SK-N-SH treated with all-trans-retinoic acid at 6 μM for 48 hours (cell line): ENCODE measurements at regions not wholly inside any gene's neighbourhood (a gene's known extent, or its start where the extent isn't known, plus 50 kb on each side); places are given as distances from the start of the nearest gene placed in this dataset.

ENCODE experiments used
- CREB5 ChIP-seq: fragments of 250-450 bp; sonication (Bioruptor Pico); IDR thresholded peaks from 2 replicates; pipeline ENCODE4 v1.5.1; 2020; ENCODE audit warnings: low read depth, mild to moderate bottlenecking, moderate library complexity
- CSDC2 ChIP-seq: fragments of 250-450 bp; sonication (Bioruptor Pico); IDR thresholded peaks from 2 replicates; pipeline ENCODE4 v1.5.0; 2020; ENCODE audit warnings: mild to moderate bottlenecking, moderate library complexity
- ESRRG ChIP-seq: fragments of 250-450 bp; sonication (Bioruptor Pico); IDR thresholded peaks from 2 replicates; pipeline ENCODE4 v1.6.1; 2021; ENCODE audit warnings: mild to moderate bottlenecking
- GLIS3 ChIP-seq: fragments of 250-450 bp; sonication (Bioruptor Pico); IDR thresholded peaks from 2 replicates; pipeline ENCODE4 v1.5.0; 2020; ENCODE audit warnings: mild to moderate bottlenecking, moderate library complexity
- OSR1 ChIP-seq: fragments of 250-450 bp; sonication (Bioruptor Pico); IDR thresholded peaks from 2 replicates; pipeline ENCODE4 v1.8.0; 2022; ENCODE audit warnings: moderate library complexity, mild to moderate bottlenecking, inconsistent platforms
- RARB ChIP-seq: fragments of 250-450 bp; sonication (Bioruptor Pico); IDR thresholded peaks from 2 replicates; pipeline ENCODE4 v1.8.0; 2021; ENCODE audit warnings: mild to moderate bottlenecking, moderate library complexity
- TOX ChIP-seq: fragments of 250-450 bp; sonication (Bioruptor Pico); IDR thresholded peaks from 2 replicates; pipeline ENCODE4 v1.8.0; 2021; ENCODE audit warnings: mild to moderate bottlenecking, moderate library complexity, borderline replicate concordance
- ZFP3 ChIP-seq: fragments of 250-450 bp; sonication (Bioruptor Pico); IDR thresholded peaks from 2 replicates; pipeline ENCODE4 v1.5.0; 2020; ENCODE audit warnings: mild to moderate bottlenecking, moderate library complexity
- ZFP30 ChIP-seq: fragments of 450-650 bp; formaldehyde crosslinking; IDR thresholded peaks from 2 replicates; pipeline ENCODE4 v1.5.0; 2022; ENCODE audit warnings: mild to moderate bottlenecking, moderate library complexity
- ZNF565 ChIP-seq: fragments of 450-650 bp; formaldehyde crosslinking; conservative IDR thresholded peaks from 2 replicates; pipeline ENCODE4 v1.5.0; 2020; ENCODE audit warnings: low read depth, mild to moderate bottlenecking, moderate library complexity
- ZNF70 ChIP-seq: fragments of 450-650 bp; formaldehyde crosslinking; IDR thresholded peaks from 2 replicates; pipeline ENCODE4 v1.5.0; 2020; ENCODE audit warnings: mild to moderate bottlenecking, moderate library complexity
- ZNF8 ChIP-seq: fragments of 450-650 bp; formaldehyde crosslinking; IDR thresholded peaks from 2 replicates; pipeline ENCODE4 v1.5.0; 2020; ENCODE audit warnings: mild to moderate bottlenecking, moderate library complexity
- TF ChIP-seq, protein P1 (sequence below): fragments of 250-450 bp; sonication (Bioruptor Pico); IDR thresholded peaks from 2 replicates; pipeline ENCODE4 v1.8.0; 2020; ENCODE audit warnings: mild to moderate bottlenecking, moderate library complexity, borderline replicate concordance
- TF ChIP-seq, protein P2 (sequence below): fragments of 250-450 bp; sonication (Bioruptor Pico); IDR thresholded peaks from 2 replicates; pipeline ENCODE4 v1.5.0; 2020; ENCODE audit warnings: mild to moderate bottlenecking, moderate library complexity

DNA sequence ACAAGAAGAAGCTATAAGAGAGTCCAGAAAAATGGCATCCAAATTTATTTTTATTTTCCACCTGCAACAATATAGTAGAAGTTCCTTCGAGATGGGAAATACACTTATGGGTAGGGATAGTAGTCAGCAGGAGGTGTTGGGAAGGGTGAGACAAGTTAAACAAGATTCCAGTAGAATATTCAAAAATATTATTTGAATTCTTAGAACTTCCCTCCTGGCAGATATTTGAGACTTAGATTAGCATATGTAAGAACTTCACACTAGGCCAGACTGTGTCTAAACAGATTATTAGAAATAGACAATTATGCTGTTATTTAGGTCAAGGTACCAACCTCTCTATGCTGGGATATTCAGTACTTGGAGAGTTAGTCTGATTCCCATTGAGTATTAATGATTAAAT lies 108.7 kb downstream of the PLK2 start:
- no peak for TF ChIP-seq ZNF70 (CRISPR knock-in tag)
- no peak for TF ChIP-seq ZFP30 (CRISPR knock-in tag)
- TF ChIP-seq, protein P1, sequence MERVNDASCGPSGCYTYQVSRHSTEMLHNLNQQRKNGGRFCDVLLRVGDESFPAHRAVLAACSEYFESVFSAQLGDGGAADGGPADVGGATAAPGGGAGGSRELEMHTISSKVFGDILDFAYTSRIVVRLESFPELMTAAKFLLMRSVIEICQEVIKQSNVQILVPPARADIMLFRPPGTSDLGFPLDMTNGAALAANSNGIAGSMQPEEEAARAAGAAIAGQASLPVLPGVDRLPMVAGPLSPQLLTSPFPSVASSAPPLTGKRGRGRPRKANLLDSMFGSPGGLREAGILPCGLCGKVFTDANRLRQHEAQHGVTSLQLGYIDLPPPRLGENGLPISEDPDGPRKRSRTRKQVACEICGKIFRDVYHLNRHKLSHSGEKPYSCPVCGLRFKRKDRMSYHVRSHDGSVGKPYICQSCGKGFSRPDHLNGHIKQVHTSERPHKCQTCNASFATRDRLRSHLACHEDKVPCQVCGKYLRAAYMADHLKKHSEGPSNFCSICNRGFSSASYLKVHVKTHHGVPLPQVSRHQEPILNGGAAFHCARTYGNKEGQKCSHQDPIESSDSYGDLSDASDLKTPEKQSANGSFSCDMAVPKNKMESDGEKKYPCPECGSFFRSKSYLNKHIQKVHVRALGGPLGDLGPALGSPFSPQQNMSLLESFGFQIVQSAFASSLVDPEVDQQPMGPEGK (CRISPR knock-in tag), result no peak
- no peak for TF ChIP-seq ZFP3 (CRISPR knock-in tag)
- TF ChIP-seq CREB5, result no peak
- no peak for TF ChIP-seq GLIS3 (CRISPR knock-in tag)
- TF ChIP-seq ESRRG (CRISPR knock-in tag), result no peak
- TF ChIP-seq CSDC2 (CRISPR knock-in tag), result no peak
- TF ChIP-seq, protein P2, sequence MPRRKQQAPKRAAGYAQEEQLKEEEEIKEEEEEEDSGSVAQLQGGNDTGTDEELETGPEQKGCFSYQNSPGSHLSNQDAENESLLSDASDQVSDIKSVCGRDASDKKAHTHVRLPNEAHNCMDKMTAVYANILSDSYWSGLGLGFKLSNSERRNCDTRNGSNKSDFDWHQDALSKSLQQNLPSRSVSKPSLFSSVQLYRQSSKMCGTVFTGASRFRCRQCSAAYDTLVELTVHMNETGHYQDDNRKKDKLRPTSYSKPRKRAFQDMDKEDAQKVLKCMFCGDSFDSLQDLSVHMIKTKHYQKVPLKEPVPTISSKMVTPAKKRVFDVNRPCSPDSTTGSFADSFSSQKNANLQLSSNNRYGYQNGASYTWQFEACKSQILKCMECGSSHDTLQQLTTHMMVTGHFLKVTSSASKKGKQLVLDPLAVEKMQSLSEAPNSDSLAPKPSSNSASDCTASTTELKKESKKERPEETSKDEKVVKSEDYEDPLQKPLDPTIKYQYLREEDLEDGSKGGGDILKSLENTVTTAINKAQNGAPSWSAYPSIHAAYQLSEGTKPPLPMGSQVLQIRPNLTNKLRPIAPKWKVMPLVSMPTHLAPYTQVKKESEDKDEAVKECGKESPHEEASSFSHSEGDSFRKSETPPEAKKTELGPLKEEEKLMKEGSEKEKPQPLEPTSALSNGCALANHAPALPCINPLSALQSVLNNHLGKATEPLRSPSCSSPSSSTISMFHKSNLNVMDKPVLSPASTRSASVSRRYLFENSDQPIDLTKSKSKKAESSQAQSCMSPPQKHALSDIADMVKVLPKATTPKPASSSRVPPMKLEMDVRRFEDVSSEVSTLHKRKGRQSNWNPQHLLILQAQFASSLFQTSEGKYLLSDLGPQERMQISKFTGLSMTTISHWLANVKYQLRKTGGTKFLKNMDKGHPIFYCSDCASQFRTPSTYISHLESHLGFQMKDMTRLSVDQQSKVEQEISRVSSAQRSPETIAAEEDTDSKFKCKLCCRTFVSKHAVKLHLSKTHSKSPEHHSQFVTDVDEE (CRISPR knock-in tag), result no peak
- TF ChIP-seq TOX (CRISPR knock-in tag), result no peak
- TF ChIP-seq RARB (CRISPR knock-in tag), result no peak
- TF ChIP-seq ZNF565 (CRISPR knock-in tag), result no peak
- no peak for TF ChIP-seq ZNF8
- no peak for TF ChIP-seq OSR1 (CRISPR knock-in tag)
